ENCODE measurements at regions not wholly inside any gene's neighbourhood (a gene's known extent, or its start where the extent isn't known, plus 50 kb on each side); places are given as distances from the start of the nearest gene placed in this dataset.

- H4K20me1 ChIP-seq (replicated peaks in 1 of 2; ENCODE audit: control insufficient read depth in 1 of 2, insufficient read depth in 2 of 2, low read length in 2 of 2): no peaks in the 10 kb centered on the region
- no peak overlapping the region for H2BK20ac ChIP-seq (ENCODE audit: low read length)
- no peak overlapping the region for H3K4ac ChIP-seq (replicated peaks; ENCODE audit: insufficient read length, low read depth, low read length)
- H3K4me2 ChIP-seq (ENCODE audit: insufficient read depth in 1 of 2, low read depth in 2 of 2, low read length in 2 of 2): no peak overlapping the region
- no peaks in the 10 kb centered on the region for H3K27me3 ChIP-seq (replicated peaks in 1 of 4; ENCODE audit: control insufficient read depth in 3 of 4, extremely low read depth in 1 of 4, insufficient read depth in 3 of 4, low read length in 3 of 4)
- H4K8ac ChIP-seq (ENCODE audit: extremely low read depth, insufficient read depth, low read length): no peak overlapping the region
- no peak overlapping the region for H4K91ac ChIP-seq (replicated peaks; ENCODE audit: insufficient read length, low read length)
- no peaks in the 10 kb centered on the region for H3K23me2 ChIP-seq (ENCODE audit: low read depth, low read length)
- H2AK5ac ChIP-seq (ENCODE audit: low read depth, low read length): no peak overlapping the region
- no peaks in the 10 kb centered on the region for H3K36me3 ChIP-seq (ENCODE audit: control insufficient read depth in 2 of 4, insufficient read depth in 4 of 4, low read length in 3 of 4)
- H2BK15ac ChIP-seq (ENCODE audit: low read length): no peak overlapping the region
- TF ChIP-seq ASH2L (IDR thresholded peaks at IDR 0.05; ENCODE audit: low read length) (no peak), ATF3 (IDR thresholded peaks at IDR 0.05; ENCODE audit: insufficient read depth, low read depth, low read length) (no peak), SIN3A (conservative IDR thresholded peaks at IDR 0.05 in 1 of 2, IDR thresholded peaks at IDR 0.05 in 1 of 2; ENCODE audit: low read depth in 1 of 2, low read length in 2 of 2) (no peak), NRF1 (IDR thresholded peaks at IDR 0.05; ENCODE audit: low read depth, low read length) (no peak), RAD21 (IDR thresholded peaks at IDR 0.05 in 1 of 2, conservative IDR thresholded peaks at IDR 0.05 in 1 of 2; ENCODE audit: low read depth in 2 of 2, low read length in 2 of 2) (peak in 1 of 2 experiments; percentile 19; a peak in 1 of 4 replicates), RBBP5 (IDR thresholded peaks at IDR 0.05; ENCODE audit: borderline replicate concordance, low read depth, low read length) (no peak), GTF2F1 (IDR thresholded peaks at IDR 0.05; ENCODE audit: borderline replicate concordance, low read depth, low read length) (no peak)
- POLR2A ChIA-PET (ENCODE audit: partially characterized antibody): interaction anchor here (0.7 kb wide), 1 partner anchor 54 kb away, joined by 3 read pairs; no protein-coding TSS in a partner anchor
- H3K56ac ChIP-seq (replicated peaks; ENCODE audit: insufficient read length, low read depth, low read length): no peak overlapping the region
- no peaks in the 10 kb centered on the region for H3K79me1 ChIP-seq (ENCODE audit: low read depth, low read length)
- DNase-seq (ENCODE audit: low read depth in 1 of 2, low spot score in 2 of 2) (no peak), FAIRE-seq (no peak)
- CTCF ChIA-PET (ENCODE audit: partially characterized antibody): interaction anchor here (0.7 to 0.9 kb wide), 2 partner anchors 9 to 18 kb away, joined by 4 read pairs; no protein-coding TSS in a partner anchor
- H2AFZ ChIP-seq (ENCODE audit: low read length): no peak overlapping the region
- no peaks in the 10 kb centered on the region for H3K4me1 ChIP-seq (replicated peaks in 1 of 4; ENCODE audit: control insufficient read depth in 3 of 4, insufficient read depth in 4 of 4, low read length in 3 of 4)
- no peak overlapping the region for H3K4me3 ChIP-seq (ENCODE audit: extremely low read depth in 1 of 4, insufficient read depth in 2 of 4, low read depth in 3 of 4, low read length in 4 of 4)
- no peak overlapping the region for H3K18ac ChIP-seq (ENCODE audit: extremely low read depth, low read length)
- H3K9me3 ChIP-seq (ENCODE audit: insufficient read depth in 2 of 2, low read depth in 1 of 2, low read length in 1 of 2): no peaks in the 10 kb centered on the region
- no peak overlapping the region for H3K23ac ChIP-seq (ENCODE audit: insufficient read length)
- WGBS, 2 experiments (ENCODE audit: extremely low coverage in 1 of 2, insufficient coverage in 1 of 2, insufficient read length in 1 of 2, insufficient replicate concordance in 2 of 2, low coverage in 1 of 2, low lambda C conversion rate in 2 of 2, missing lambda C conversion rate in 1 of 2): 85% methylated on average over 3 of the region's 3 CpGs; no CpG with 5 or more reads in 1 of the 2 experiments
- H2BK12ac ChIP-seq (ENCODE audit: low read depth, low read length): no peak overlapping the region
- no peak overlapping the region for H4K5ac ChIP-seq (ENCODE audit: insufficient read length, low read depth, low read length)
- H2BK5ac ChIP-seq (ENCODE audit: low read depth, low read length): no peak overlapping the region
- H3K14ac ChIP-seq (ENCODE audit: insufficient read length): no peak overlapping the region
- H3K27ac ChIP-seq (ENCODE audit: low read depth, low read length): no peak overlapping the region
- no peaks in the 10 kb centered on the region for H3K79me2 ChIP-seq (ENCODE audit: control insufficient read depth in 1 of 2, insufficient read depth in 2 of 2, low read length in 2 of 2)
- H3K9ac ChIP-seq (replicated peaks in 1 of 4; ENCODE audit: extremely low read depth in 1 of 4, low read depth in 3 of 4, low read length in 3 of 4): no peak overlapping the region
- H2BK120ac ChIP-seq (replicated peaks; ENCODE audit: low read depth, low read length): no peak overlapping the region
Observed at GRCh38 chr3:40901298-40901697, 298.0 kb upstream of the CTNNB1 start.
